Large intestine (tissue), 3 donors: ENCODE measurements at regions not wholly inside any gene's neighbourhood (a gene's known extent, or its start where the extent isn't known, plus 50 kb on each side); places are given as distances from the start of the nearest gene placed in this dataset.
"Not testable (repeated sequence)": the region's sequence is repeated elsewhere in the genome, so short reads cannot be mapped to it uniquely, and the experiment has no call there.

Source experiments
- DNase-seq, 2 donors: peaks; one replicate each; pipeline versions ENCODE4 v3.0.0 to v3.0.0-alpha.2; 2013
- H3K27ac ChIP-seq: one replicate; pipeline ENCODE4 v1.5.1; 2013; ENCODE audit warnings: low read length
- H3K27me3 ChIP-seq: 2 replicates; pipeline ENCODE4 v1.6.1; 2013; ENCODE audit warnings: low read length; ENCODE audit not compliant: control insufficient read depth, insufficient read depth
- H3K36me3 ChIP-seq: 2 replicates; pipeline ENCODE4 v1.6.1; 2013; ENCODE audit warnings: low read length; ENCODE audit not compliant: control insufficient read depth, insufficient read depth
- H3K4me1 ChIP-seq: one replicate; pipeline ENCODE4 v1.6.1; 2013; ENCODE audit warnings: low read length; ENCODE audit not compliant: control insufficient read depth, insufficient read depth
- H3K4me3 ChIP-seq: one replicate; pipeline ENCODE4 v1.5.1; 2013; ENCODE audit warnings: low read length
- H3K9me3 ChIP-seq: one replicate; pipeline ENCODE4 v1.6.1; 2013; ENCODE audit warnings: mild to moderate bottlenecking, low read depth, low read length, moderate library complexity; ENCODE audit not compliant: control insufficient read depth
- WGBS: methylation state at CpG from one replicate; pipeline ENCODE4 v1.1.5; 2013; ENCODE audit warnings: low lambda C conversion rate; ENCODE audit not compliant: insufficient coverage; 5-methylcytosine and 5-hydroxymethylcytosine counted together

- H3K4me1 ChIP-seq, H3K27me3 ChIP-seq, DNase-seq, H3K4me3 ChIP-seq, H3K36me3 ChIP-seq, H3K27ac ChIP-seq: not testable (repeated sequence)
- H3K9me3 ChIP-seq: peaks cover 15% of the 10 kb centered on the region
Measured at GRCh38 chr21:34288042-34288441, 75.8 kb upstream of the KCNE2 start.

- Histone ChIP-seq H3K4me3 (no peak overlapping the region), H3K27ac (no peak overlapping the region), H3K9me3 (peaks cover 12% of the 10 kb centered on the region), H3K27me3 (no peaks in the 10 kb centered on the region), H3K4me1 (no peaks in the 10 kb centered on the region), H3K36me3 (no peaks in the 10 kb centered on the region)
- no CpG with 5 or more reads among the region's 1 CpG for WGBS
- no peak for DNase-seq
Measured at GRCh38 chr21:34289856-34290255, 74.0 kb upstream of the KCNE2 start.

- H3K9me3 ChIP-seq: no peaks in the 10 kb centered on the region
- no peak overlapping the region for H3K4me3 ChIP-seq
- no CpG with 5 or more reads among the region's 2 CpGs for WGBS
- H3K27ac ChIP-seq: no peak overlapping the region
- DNase-seq: no peak
- no peaks in the 10 kb centered on the region for H3K36me3 ChIP-seq
- no peaks in the 10 kb centered on the region for H3K4me1 ChIP-seq
- no peaks in the 10 kb centered on the region for H3K27me3 ChIP-seq
Measured at GRCh38 chr21:34296878-34297277, 66.9 kb upstream of the KCNE2 start.

GRCh38 chr21:34298534-34299167, 65.2 kb upstream of the KCNE2 start:
- no CpG with 5 or more reads among the region's 3 CpGs for WGBS
- no peaks in the 10 kb centered on the region for H3K4me1 ChIP-seq
- DNase-seq: no peak
- no peaks in the 10 kb centered on the region for H3K27me3 ChIP-seq
- H3K4me3 ChIP-seq: no peak overlapping the region
- H3K27ac ChIP-seq: no peak overlapping the region
- H3K9me3 ChIP-seq: no peaks in the 10 kb centered on the region
- H3K36me3 ChIP-seq: no peaks in the 10 kb centered on the region

- WGBS: 83% methylated on average over 1 of the region's 2 CpGs
Measured at GRCh38 chr21:34299168-34299539, 64.7 kb upstream of the KCNE2 start.

GRCh38 chr21:34302521-34302920, 61.3 kb upstream of the KCNE2 start:
- 90% methylated on average over 2 of the region's 6 CpGs for WGBS
- Histone ChIP-seq H3K4me1 (no peaks in the 10 kb centered on the region), H3K9me3 (no peaks in the 10 kb centered on the region), H3K27me3 (no peaks in the 10 kb centered on the region), H3K36me3 (no peaks in the 10 kb centered on the region), H3K4me3 (no peak overlapping the region), H3K27ac (no peak overlapping the region)
- no peak for DNase-seq

More at GRCh38 chr21:34299168-34299539, 64.7 kb upstream of the KCNE2 start:
- H3K4me3 ChIP-seq: no peak overlapping the region
- no peaks in the 10 kb centered on the region for H3K4me1 ChIP-seq
- no peaks in the 10 kb centered on the region for H3K27me3 ChIP-seq
- no peak overlapping the region for H3K27ac ChIP-seq
- H3K36me3 ChIP-seq: no peaks in the 10 kb centered on the region
- no peaks in the 10 kb centered on the region for H3K9me3 ChIP-seq
- no peak for DNase-seq

GRCh38 chr21:34305605-34306604, 57.9 kb upstream of the KCNE2 start:
- no peaks in the 10 kb centered on the region for H3K4me1 ChIP-seq
- no peaks in the 10 kb centered on the region for H3K36me3 ChIP-seq
- no peaks in the 10 kb centered on the region for H3K27me3 ChIP-seq
- H3K9me3 ChIP-seq: no peaks in the 10 kb centered on the region
- WGBS: 79% methylated on average over 4 of the region's 14 CpGs
- no peak for DNase-seq
- H3K4me3 ChIP-seq: no peak overlapping the region
- no peak overlapping the region for H3K27ac ChIP-seq

- Histone ChIP-seq H3K27ac (no peak overlapping the region), H3K27me3 (no peaks in the 10 kb centered on the region), H3K36me3 (no peaks in the 10 kb centered on the region), H3K4me1 (no peaks in the 10 kb centered on the region), H3K4me3 (no peak overlapping the region), H3K9me3 (no peaks in the 10 kb centered on the region)
- no CpG with 5 or more reads among the region's 5 CpGs for WGBS
- DNase-seq: no peak
Measured at GRCh38 chr21:34307991-34308532, 55.7 kb upstream of the KCNE2 start.

GRCh38 chr21:34311561-34312330, 52.1 kb upstream of the KCNE2 start:
- 100% methylated on average over 5 of the region's 12 CpGs for WGBS
- no peaks in the 10 kb centered on the region for H3K4me1 ChIP-seq
- no peak for DNase-seq

GRCh38 chr21:34313116-34313515, 50.7 kb upstream of the KCNE2 start:
- no peak for DNase-seq
- H3K27ac ChIP-seq: no peak overlapping the region
- H3K36me3 ChIP-seq: no peaks in the 10 kb centered on the region
- no CpG with 5 or more reads among the region's 1 CpG for WGBS
- H3K4me1 ChIP-seq: no peaks in the 10 kb centered on the region
- no peaks in the 10 kb centered on the region for H3K9me3 ChIP-seq
- no peak overlapping the region for H3K4me3 ChIP-seq
- H3K27me3 ChIP-seq: no peaks in the 10 kb centered on the region

More at GRCh38 chr21:34311561-34312330, 52.1 kb upstream of the KCNE2 start:
- Histone ChIP-seq H3K27me3 (no peaks in the 10 kb centered on the region), H3K9me3 (no peaks in the 10 kb centered on the region), H3K27ac (no peak overlapping the region), H3K4me3 (no peak overlapping the region), H3K36me3 (no peaks in the 10 kb centered on the region)
